ENCODE measurements at regions not wholly inside any gene's neighbourhood (a gene's known extent, or its start where the extent isn't known, plus 50 kb on each side); places are given as distances from the start of the nearest gene placed in this dataset.

DNA sequence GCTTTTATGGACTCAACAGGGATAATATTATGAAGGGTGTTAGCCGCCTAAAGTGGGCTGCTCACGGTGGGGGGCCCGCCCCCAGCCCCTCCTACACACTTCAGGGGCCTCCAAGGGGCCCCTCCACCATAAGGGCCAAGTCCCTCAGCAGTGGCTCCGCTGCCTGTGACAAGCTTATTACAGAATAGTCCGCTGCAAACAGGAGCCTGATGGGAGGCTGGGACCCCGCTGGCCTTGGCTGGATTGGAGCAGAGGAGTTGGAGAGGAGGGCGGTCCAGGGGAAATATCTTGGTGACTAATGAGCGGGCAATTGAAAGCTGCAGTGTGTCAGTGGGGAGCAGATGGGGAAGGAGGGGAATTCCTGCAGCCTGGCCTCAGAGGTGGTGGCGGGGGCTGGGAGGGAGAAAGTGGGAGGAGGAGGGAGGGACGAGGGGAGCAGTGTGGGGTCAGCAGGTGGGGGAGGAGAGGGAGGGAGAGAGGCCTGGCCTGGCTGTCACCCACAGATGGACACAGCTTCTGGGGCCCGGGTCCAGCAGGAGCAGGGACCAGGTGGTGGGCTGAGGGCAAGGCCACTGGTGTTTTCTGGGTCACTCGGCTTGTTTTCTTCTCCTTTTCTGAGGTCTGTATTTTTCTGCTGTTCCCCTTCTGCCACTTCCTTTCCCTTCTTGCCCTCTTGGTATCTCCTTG is 57.6 kb upstream of the FOXP4 start:
- H3K9me3 ChIP-seq, result no peaks in the 10 kb centered on the region
- DNase-seq, result no peak
- H3K27ac ChIP-seq, result no peak overlapping the region
- H3K27me3 ChIP-seq, result no peaks in the 10 kb centered on the region
- ATAC-seq (ENCODE audit: low FRiP score in 2 of 2), result peak; percentile 28 to 62
- H3K4me3 ChIP-seq, result no peak overlapping the region
- no peaks in the 10 kb centered on the region for H3K36me3 ChIP-seq
- TF ChIP-seq EP300 (IDR thresholded peaks at IDR 0.05), result no peak
- TF ChIP-seq, protein P1, sequence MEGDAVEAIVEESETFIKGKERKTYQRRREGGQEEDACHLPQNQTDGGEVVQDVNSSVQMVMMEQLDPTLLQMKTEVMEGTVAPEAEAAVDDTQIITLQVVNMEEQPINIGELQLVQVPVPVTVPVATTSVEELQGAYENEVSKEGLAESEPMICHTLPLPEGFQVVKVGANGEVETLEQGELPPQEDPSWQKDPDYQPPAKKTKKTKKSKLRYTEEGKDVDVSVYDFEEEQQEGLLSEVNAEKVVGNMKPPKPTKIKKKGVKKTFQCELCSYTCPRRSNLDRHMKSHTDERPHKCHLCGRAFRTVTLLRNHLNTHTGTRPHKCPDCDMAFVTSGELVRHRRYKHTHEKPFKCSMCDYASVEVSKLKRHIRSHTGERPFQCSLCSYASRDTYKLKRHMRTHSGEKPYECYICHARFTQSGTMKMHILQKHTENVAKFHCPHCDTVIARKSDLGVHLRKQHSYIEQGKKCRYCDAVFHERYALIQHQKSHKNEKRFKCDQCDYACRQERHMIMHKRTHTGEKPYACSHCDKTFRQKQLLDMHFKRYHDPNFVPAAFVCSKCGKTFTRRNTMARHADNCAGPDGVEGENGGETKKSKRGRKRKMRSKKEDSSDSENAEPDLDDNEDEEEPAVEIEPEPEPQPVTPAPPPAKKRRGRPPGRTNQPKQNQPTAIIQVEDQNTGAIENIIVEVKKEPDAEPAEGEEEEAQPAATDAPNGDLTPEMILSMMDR (IDR thresholded peaks at IDR 0.05), result no peak
- no peak for TF ChIP-seq POLR2A (IDR thresholded peaks at IDR 0.05)
- no peak for TF ChIP-seq POLR2AphosphoS5 (IDR thresholded peaks at IDR 0.05)
- peaks cover 0 to 4% (median 0%) of the 10 kb centered on the region in 4 donors for H3K4me1 ChIP-seq
- 53 to 73% methylated on average over 8 to 12 of the region's 12 CpGs for WGBS, 2 donors

DNA sequence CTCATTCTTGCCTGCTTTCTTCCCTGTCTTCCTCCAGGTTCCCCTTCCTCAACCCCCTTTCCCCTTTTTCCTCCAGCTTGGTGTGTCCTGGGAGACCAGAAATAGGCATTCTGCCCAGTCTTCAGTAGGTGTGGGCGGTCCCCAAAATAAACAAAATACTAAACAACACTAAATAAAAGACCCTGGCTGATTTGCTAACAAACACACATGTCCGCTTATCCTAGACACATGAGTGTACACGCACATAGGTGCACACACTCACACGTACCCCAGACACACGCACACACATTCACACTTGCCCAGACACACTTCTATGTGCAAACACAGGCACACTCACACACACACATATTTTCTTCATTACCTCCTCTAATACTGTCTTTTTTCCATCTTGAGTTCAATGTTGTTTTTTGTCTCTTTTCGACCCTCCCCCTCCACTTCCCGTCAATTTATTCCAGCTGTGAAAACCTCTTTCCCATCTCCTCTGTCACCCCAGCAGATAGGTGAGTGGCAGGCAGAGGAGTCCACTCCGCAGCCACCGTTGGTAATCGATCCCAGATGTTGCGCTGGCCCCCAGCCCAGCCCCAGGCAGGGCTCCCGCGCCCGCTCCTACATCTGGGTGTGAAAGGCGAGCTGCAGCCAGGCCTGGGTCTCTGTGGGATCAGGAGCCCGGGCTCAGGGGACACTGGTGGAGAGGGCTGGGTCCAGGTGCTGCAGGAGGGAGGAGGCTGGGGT is 56.9 kb upstream of the FOXP4 start:
- Histone ChIP-seq H3K27ac (no peak overlapping the region), H3K4me3 (no peak overlapping the region), H3K4me1 (peaks cover 0 to 4% (median 0%) of the 10 kb centered on the region in 4 donors), H3K36me3 (no peaks in the 10 kb centered on the region), H3K27me3 (no peaks in the 10 kb centered on the region), H3K9me3 (no peaks in the 10 kb centered on the region)
- TF ChIP-seq, protein P1 (IDR thresholded peaks at IDR 0.05), result no peak
- TF ChIP-seq POLR2AphosphoS5 (IDR thresholded peaks at IDR 0.05) (no peak), EP300 (IDR thresholded peaks at IDR 0.05) (no peak), POLR2A (IDR thresholded peaks at IDR 0.05) (no peak)
- ATAC-seq (ENCODE audit: low FRiP score in 2 of 2) (no peak), DNase-seq (peak in 1 of 2 donors; percentile 81)
- 66 to 79% methylated on average over 15 to 16 of the region's 16 CpGs for WGBS, 2 donors

DNA sequence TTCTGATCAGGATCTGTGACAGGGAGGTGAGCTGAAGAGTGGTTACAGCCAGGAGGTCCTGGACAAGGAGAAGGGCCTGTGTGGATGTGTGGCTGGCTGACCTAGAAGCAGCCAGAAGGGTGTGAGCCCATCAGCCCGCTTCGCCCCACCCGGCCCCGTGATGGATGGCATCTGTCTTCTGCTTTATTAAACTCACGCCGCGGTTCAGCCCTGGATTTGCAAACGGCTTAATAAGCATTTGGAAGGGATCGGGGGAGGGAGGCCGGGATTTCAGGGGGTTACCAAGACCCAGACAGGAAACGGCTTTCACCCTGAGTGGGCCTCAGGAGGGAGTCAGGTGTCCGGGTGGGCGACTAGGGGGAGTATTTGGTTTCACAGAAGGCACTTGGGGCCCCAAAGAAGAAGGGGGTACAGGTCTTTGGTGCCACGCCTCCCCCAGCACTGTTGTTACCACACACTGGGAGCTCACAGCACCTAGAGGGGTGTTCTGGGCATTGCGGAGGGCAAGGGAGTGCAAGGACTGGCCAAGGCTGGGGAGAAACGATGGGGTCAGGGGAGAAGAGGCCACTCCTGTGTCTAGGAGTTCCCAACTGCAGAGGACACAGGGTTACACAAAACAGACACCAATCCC is 53.8 kb upstream of the FOXP4 start:
- Histone ChIP-seq H3K36me3 (no peaks in the 10 kb centered on the region), H3K27me3 (no peaks in the 10 kb centered on the region), H3K27ac (no peak overlapping the region), H3K9me3 (no peaks in the 10 kb centered on the region), H3K4me3 (no peak overlapping the region), H3K4me1 (peaks cover 0 to 4% (median 0%) of the 10 kb centered on the region in 4 donors)
- ATAC-seq (ENCODE audit: low FRiP score in 2 of 2) (no peak), DNase-seq (no peak)
- 47 to 63% methylated on average over 10 to 16 of the region's 16 CpGs for WGBS, 2 donors
- no peak for TF ChIP-seq POLR2AphosphoS5 (IDR thresholded peaks at IDR 0.05)
- TF ChIP-seq POLR2A (IDR thresholded peaks at IDR 0.05), result no peak
- TF ChIP-seq, protein P1 (IDR thresholded peaks at IDR 0.05), result no peak
- no peak for TF ChIP-seq EP300 (IDR thresholded peaks at IDR 0.05)

- Histone ChIP-seq H3K27me3 (no peaks in the 10 kb centered on the region), H3K27ac (no peak overlapping the region), H3K4me3 (no peak overlapping the region), H3K36me3 (no peaks in the 10 kb centered on the region), H3K9me3 (no peaks in the 10 kb centered on the region), H3K4me1 (no peaks in the 10 kb centered on the region)
- ATAC-seq (ENCODE audit: low FRiP score in 2 of 2) (no peak), DNase-seq (no peak)
- WGBS, 2 donors, result 46 to 64% methylated on average over 15 to 16 of the region's 16 CpGs
- TF ChIP-seq POLR2AphosphoS5 (IDR thresholded peaks at IDR 0.05), result no peak
- TF ChIP-seq EP300 (IDR thresholded peaks at IDR 0.05), result no peak
- TF ChIP-seq, protein P1 (IDR thresholded peaks at IDR 0.05), result no peak
- TF ChIP-seq POLR2A (IDR thresholded peaks at IDR 0.05), result no peak
Measured at GRCh38 chr6:41494212-41495110, 51.7 kb upstream of the FOXP4 start.

Data from upper lobe of left lung (tissue), 6 donors.